ENCODE measurements at regions not wholly inside any gene's neighbourhood (a gene's known extent, or its start where the extent isn't known, plus 50 kb on each side); places are given as distances from the start of the nearest gene placed in this dataset.

GRCh38 chr4:117550085-117550484 is 464.7 kb upstream of the TRAM1L1 start:
- TF ChIP-seq CTCF (IDR thresholded peaks at IDR 0.05 in 4 of 5, conservative IDR thresholded peaks at IDR 0.05 in 1 of 5) (no peak), POLR2A (IDR thresholded peaks at IDR 0.05) (no peak)

Data from gastrocnemius medialis (tissue), 4 donors.